Neural crest cell (in vitro differentiated cells): ENCODE measurements at regions not wholly inside any gene's neighbourhood (a gene's known extent, or its start where the extent isn't known, plus 50 kb on each side); places are given as distances from the start of the nearest gene placed in this dataset.

ENCODE experiments used
- DNase-seq: peaks from one replicate; pipeline ENCODE4 v3.0.0; 2021; ENCODE audit warnings: low read depth, mixed read lengths, low spot score
- H3K27ac Mint-ChIP-seq: one replicate; pipeline ENCODE4 v1.8.0; 2021; ENCODE audit warnings: mild to moderate bottlenecking, mixed read lengths; ENCODE audit not compliant: unreplicated experiment
- H3K27me3 Mint-ChIP-seq: 2 replicates; pipeline ENCODE4 v1.8.0; 2021; ENCODE audit warnings: low read depth, mild to moderate bottlenecking, mixed read lengths
- H3K36me3 Mint-ChIP-seq: 2 replicates; pipeline ENCODE4 v1.8.0; 2021; ENCODE audit warnings: low read depth, mild to moderate bottlenecking, mixed read lengths
- H3K4me1 Mint-ChIP-seq: 2 replicates; pipeline ENCODE4 v1.8.0; 2021; ENCODE audit warnings: mixed read lengths
- H3K4me3 Mint-ChIP-seq: one replicate; pipeline ENCODE4 v1.8.0; 2021; ENCODE audit warnings: mild to moderate bottlenecking, mixed read lengths
- H3K9me3 Mint-ChIP-seq: 2 replicates; pipeline ENCODE4 v1.8.0; 2021; ENCODE audit warnings: mixed read lengths
- TF ChIP-seq, protein P1 (sequence below): fragments of 200-600 bp; sonication (generic); conservative IDR thresholded peaks from 2 replicates; pipeline ENCODE4 v1.5.0; 2021; ENCODE audit warnings: antibody characterized with exemption, mild to moderate bottlenecking

DNA sequence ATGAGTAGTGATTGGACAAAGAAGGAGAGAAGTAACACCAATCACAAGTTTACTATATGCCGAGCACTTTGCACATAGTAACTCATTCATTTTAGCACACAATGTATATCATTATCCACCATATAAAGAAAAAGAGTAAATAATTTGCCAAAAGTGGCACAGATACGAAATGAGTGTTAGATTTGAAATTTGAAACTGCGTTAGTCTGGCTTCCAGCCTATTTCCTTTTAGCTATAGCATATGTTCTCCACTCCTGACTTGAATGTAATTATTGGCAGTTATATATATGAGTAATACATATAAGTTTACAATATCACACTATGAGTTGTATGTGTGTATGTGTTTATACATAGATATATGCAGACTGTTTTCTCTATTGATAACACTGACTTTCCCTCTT lies 98.6 kb downstream of the NOL4 start:
- no peak overlapping the region for H3K4me3 Mint-ChIP-seq
- DNase-seq = no peak
- TF ChIP-seq, protein P1, sequence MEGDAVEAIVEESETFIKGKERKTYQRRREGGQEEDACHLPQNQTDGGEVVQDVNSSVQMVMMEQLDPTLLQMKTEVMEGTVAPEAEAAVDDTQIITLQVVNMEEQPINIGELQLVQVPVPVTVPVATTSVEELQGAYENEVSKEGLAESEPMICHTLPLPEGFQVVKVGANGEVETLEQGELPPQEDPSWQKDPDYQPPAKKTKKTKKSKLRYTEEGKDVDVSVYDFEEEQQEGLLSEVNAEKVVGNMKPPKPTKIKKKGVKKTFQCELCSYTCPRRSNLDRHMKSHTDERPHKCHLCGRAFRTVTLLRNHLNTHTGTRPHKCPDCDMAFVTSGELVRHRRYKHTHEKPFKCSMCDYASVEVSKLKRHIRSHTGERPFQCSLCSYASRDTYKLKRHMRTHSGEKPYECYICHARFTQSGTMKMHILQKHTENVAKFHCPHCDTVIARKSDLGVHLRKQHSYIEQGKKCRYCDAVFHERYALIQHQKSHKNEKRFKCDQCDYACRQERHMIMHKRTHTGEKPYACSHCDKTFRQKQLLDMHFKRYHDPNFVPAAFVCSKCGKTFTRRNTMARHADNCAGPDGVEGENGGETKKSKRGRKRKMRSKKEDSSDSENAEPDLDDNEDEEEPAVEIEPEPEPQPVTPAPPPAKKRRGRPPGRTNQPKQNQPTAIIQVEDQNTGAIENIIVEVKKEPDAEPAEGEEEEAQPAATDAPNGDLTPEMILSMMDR = no peak
- no peaks in the 10 kb centered on the region for H3K36me3 Mint-ChIP-seq
- H3K9me3 Mint-ChIP-seq = no peaks in the 10 kb centered on the region
- no peaks in the 10 kb centered on the region for H3K4me1 Mint-ChIP-seq
- H3K27ac Mint-ChIP-seq = no peak overlapping the region
- no peaks in the 10 kb centered on the region for H3K27me3 Mint-ChIP-seq

DNA sequence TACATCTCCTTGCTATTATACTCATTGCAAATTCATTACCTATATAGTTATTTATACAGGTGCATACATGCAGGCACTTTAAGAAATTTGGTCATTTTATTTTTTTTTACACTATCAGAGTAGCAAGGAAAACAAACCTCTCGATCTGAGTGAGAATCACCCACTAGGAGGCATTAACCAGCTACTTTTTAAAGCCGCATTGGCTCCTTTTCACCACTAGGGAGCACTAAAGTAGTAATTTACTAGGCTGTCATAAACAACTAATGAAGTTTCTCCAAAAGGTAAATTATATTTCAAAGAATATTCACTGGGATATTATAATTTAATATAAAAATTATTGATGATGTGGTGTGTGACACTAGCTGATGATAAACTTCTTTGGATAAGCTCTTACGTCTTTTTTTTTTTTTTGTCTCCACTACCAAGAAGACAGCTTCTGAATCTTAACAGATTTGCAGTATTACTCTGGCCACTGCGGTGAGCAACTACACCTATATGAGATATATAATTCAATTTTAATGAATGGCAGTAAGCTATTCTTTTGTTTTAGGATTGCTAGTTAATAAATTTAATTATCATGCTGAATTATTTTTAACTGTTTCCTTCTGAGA lies 101.9 kb downstream of the NOL4 start:
- DNase-seq = peak; percentile 23
- Mint-ChIP-seq H3K36me3 (no peaks in the 10 kb centered on the region), H3K4me3 (no peak overlapping the region), H3K9me3 (no peaks in the 10 kb centered on the region), H3K4me1 (no peaks in the 10 kb centered on the region), H3K27me3 (no peaks in the 10 kb centered on the region), H3K27ac (no peak overlapping the region)
- TF ChIP-seq, protein P1 = peak; percentile 94

DNA sequence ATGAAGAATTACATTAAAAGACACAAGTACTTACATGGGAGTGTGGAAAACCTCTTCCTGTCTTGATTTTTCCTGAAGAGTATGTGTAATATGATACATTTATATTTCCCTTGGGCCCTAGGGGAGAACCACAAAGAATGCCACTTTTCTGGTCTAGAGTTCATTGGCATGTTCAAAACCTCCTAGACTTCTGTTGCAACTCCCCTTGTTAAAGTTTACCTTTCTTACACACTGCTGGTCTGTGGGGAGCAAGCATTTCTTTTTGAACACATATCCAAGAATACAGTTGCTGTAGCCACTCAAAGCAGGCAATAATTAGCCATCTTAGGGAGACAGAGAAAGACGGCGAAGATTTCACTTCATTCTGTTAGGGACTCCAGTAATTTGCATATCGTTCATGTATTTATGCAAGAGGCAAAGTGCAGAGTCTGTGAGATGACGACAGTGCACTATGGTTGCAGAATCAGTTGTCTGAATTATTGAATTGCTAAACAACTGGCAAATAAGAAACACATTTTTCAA lies 103.5 kb downstream of the NOL4 start:
- no peak for DNase-seq
- Mint-ChIP-seq H3K27ac (no peak overlapping the region), H3K4me1 (no peaks in the 10 kb centered on the region), H3K27me3 (no peaks in the 10 kb centered on the region), H3K9me3 (no peaks in the 10 kb centered on the region), H3K4me3 (no peak overlapping the region), H3K36me3 (no peaks in the 10 kb centered on the region)
- TF ChIP-seq, protein P1 = no peak

DNA sequence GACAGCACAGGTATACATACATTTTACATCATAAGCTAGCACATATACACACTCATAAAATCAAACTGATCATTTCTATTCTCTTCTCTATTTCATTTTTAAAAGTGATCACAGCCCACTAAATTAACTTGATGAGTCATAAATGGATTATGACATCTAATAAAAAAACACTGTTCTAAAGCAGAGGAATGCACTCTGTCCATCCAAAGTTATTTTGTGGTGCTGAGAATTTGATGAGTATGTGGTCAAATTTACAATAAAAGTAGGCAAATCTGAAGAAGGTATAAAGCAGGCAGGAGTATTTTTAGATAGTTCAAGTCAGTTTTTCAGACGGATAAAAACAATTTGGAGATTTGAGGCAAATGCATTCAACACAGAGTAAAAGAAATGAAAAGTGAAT lies 104.4 kb downstream of the NOL4 start:
- TF ChIP-seq, protein P1 = no peak
- no peak for DNase-seq
- no peaks in the 10 kb centered on the region for H3K9me3 Mint-ChIP-seq
- H3K27ac Mint-ChIP-seq = no peak overlapping the region
- no peaks in the 10 kb centered on the region for H3K36me3 Mint-ChIP-seq
- no peaks in the 10 kb centered on the region for H3K4me1 Mint-ChIP-seq
- H3K27me3 Mint-ChIP-seq = no peaks in the 10 kb centered on the region
- no peak overlapping the region for H3K4me3 Mint-ChIP-seq

DNA sequence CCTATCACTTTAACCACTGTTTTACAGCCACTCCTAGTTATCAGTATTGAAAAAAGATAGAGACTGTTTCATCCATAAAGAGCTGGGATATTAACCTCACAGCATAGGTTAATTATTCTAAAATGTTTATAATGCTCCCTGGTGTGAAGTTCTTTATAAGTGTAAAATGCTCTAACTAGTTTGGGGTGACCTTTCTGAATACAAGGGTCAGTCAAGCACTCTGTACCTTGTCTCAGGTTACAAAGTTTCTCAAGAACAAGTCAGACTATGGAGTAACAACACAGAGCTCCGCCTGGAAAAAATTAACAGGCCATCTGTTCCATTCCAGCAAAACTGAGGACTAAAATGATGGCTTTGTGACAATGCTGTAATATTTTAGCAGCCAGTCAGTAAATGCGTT lies 107.4 kb downstream of the NOL4 start:
- TF ChIP-seq, protein P1 = no peak
- Mint-ChIP-seq H3K27me3 (no peaks in the 10 kb centered on the region), H3K27ac (no peak overlapping the region), H3K4me1 (no peaks in the 10 kb centered on the region), H3K4me3 (no peak overlapping the region), H3K9me3 (no peaks in the 10 kb centered on the region), H3K36me3 (no peaks in the 10 kb centered on the region)
- DNase-seq = no peak
